GM19239 (cell line): ENCODE measurements at regions not wholly inside any gene's neighbourhood (a gene's known extent, or its start where the extent isn't known, plus 50 kb on each side); places are given as distances from the start of the nearest gene placed in this dataset.
"Not testable (repeated sequence)": the region's sequence is repeated elsewhere in the genome, so short reads cannot be mapped to it uniquely, and the experiment has no call there.

Experiments used
- DNase-seq: peaks from one replicate; pipeline ENCODE4 v3.0.0; 2011; ENCODE audit warnings: low spot score; ENCODE audit not compliant: insufficient read length
- FAIRE-seq: peaks from 2 replicates; lab custom pipeline; 2011; peaks lifted over from hg19 to GRCh38; lab: Jason Lieb, UNC

DNA sequence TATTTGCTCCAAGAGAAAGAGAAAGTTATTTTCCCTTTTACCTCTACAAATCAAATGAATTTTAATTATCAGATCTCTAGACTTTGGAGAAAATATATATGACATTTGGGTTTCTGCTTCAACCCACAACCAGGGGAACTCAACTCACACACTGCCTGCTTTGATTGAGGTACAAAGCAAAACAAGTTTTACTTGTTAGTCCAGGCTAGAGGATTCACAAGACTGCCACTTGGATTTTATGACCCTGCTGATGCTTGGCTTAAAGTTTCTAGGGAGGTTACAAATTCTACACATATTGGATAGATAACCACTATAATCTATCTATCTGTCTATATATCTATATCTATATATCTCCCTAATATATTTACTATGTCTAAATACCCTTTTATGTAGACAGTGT, 467.3 kb upstream of the RGS18 start:
- FAIRE-seq: no peak

DNA sequence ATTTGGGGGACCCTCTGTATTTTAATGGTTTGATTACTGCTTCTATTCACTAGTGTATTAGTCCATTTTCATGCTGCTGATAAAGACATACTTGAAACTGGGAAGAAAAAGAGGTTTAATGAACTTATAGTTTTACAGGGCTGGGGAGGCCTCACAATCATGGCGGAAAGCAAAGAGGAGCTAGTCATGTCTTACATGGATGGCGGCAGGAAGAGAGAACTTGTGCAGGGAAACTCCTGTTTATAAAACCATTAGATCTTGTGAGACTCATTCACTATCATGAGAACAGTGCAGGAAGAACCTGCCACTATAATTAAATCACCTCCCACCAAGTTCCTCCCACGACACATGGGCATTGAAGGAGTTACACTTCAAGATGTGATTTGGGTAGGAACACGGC, 464.5 kb upstream of the RGS18 start:
- no peak for FAIRE-seq
- no peak for DNase-seq

More for the DNA sequence above, 467.3 kb upstream of the RGS18 start:
- no peak for DNase-seq

DNA sequence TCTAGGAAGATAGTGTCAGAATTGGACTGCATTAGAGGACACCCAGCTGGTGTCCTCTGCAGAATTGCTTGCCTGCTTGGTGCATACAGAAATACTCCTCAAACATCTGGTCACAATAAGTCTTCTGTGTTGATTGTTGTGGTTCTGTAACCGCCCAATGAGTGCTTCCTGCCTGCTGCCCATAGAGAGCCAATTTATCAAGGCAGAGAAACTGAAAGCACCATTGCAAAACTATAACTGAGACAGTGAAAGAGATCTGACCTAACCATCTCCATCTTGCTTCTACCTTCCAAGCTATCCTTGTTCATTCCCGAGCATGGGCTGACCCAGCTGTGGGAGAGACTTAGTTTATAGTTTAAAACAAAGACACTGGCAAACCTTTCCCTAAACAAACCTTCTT, 462.4 kb upstream of the RGS18 start:
- FAIRE-seq (peak; percentile 68), DNase-seq (no peak)

DNA sequence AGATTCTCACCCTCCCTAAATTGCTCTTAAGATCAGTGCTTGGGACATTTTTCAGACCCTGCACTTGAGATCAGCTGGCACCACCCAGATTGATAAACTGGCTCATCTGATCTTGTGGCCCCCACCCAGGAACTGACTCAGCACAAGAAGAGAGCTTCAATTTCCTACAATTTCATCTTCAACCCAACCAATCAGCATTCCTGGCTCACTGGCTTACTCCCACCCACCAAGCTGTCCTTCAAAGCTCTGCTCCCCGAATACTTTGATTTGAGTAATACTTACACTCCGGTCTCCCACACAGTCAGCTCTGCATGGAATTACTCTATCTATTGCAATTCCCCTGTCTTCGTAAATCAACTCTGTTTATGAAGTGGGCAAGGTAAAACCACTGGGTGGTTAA, 461.9 kb upstream of the RGS18 start:
- DNase-seq: no peak
- no peak for FAIRE-seq

DNA sequence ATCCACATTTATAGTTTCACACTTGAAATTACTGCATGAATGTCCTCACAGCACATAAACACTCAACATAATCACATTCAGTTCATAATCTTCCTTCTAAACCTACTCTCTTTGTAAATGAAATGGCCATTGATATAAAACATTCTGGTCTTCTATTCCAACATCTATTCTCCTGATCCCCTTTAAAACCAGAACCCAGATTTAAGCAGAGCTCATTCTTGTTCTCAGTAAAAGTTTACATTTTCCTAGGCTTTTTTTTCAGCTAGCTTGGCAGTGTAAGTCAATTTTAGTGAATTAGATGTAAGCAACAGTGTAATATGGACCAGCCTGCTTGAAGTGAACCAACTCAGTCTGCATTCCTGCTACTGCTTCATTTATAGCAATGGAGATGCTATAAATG, 460.7 kb upstream of the RGS18 start:
- FAIRE-seq: no peak
- DNase-seq: no peak

DNA sequence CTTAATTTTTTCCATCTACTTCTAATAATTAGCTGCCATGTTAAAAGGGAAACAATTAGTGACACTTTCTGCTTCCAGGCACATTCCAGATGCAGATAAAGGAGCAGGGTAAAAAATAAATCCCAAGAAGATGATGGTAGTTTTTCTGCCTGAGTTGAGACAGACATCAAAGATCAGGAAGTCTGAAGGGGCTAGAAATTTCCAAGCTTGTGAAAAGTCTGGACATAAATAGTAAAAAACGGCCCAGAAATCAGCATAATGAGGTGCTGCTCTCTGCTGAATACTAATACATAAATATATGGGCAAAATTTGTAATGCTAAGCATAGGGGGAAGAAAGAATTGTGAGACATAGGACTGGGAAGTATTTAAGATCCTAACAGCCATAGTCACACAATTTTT, 460.0 kb upstream of the RGS18 start:
- no peak for FAIRE-seq
- no peak for DNase-seq

DNA sequence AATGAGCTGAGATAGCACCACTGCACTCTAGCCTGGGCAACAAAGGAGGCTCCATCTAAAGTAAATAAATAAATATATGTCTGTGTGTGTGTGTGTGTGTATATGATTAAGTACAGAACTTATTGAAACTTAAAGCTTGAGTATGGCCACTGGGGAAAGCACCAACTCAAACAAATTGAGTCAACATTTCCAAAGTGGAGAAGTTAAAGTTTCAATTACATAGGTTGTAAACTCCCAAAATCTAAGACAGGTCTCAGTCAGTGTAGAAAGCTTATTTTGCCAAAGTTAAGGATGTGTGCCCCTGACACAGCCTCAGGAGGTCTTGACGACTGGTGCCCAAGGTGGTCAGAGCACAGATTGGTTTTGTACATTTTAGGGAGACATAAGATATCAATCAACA, 458.9 kb upstream of the RGS18 start:
- FAIRE-seq (no peak), DNase-seq (no peak)

DNA sequence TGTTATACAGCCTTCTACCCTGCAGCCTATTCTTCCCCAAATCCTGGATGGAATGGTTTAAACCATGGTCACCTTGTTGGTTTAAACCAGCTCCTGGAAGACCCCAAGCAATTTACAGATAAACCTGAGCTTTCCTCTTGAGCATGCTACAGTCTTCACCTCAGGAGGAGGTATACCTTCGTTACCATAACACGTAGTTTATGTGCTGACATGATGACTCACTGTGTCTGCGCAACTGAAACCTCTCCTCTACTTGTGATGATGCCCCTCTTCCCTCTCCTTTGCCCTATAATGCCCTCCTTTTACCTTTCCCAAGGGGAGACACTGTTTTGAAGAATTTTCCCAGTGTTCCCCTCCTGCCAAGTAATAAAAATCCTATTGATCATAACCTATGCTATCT, 457.3 kb upstream of the RGS18 start:
- DNase-seq: no peak
- FAIRE-seq: no peak

DNA sequence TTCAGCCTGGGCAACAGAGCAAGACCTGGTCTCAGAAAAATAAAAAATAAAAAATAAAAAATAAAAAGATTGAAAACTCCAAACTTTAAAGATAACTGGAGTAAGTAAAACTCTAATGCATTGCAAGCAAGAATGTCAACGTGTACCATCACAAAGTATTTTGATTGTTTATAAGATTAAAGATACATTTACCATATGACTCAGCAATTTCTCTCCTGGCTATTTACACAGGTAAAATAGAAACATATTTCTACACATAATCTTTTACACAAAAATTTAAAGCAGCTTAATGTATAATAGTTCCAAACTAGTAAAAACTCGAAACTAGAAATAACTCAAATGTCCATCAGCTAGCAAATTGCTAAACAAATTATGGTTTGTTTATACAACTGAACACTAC, 456.1 kb upstream of the RGS18 start:
- DNase-seq (no peak), FAIRE-seq (no peak)

DNA sequence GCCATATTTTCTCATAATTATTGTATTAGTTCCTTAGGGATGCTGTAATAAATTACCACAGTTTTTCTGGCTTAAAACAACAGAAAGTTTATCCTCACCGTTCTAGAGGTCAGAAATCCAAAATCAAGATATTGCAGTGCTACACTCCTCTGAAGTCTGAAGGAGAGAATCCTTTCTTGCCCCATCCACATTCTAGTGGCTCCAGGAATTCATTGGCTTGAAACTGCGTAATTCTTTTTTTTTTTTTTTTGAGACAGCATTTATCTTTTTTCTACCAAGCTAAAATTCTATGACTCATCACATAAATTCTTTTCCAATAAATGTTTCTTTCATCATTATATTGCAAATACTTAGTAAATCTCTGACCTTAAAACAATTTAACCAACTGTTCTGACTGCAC, 451.0 kb upstream of the RGS18 start:
- DNase-seq: no peak
- no peak for FAIRE-seq

DNA sequence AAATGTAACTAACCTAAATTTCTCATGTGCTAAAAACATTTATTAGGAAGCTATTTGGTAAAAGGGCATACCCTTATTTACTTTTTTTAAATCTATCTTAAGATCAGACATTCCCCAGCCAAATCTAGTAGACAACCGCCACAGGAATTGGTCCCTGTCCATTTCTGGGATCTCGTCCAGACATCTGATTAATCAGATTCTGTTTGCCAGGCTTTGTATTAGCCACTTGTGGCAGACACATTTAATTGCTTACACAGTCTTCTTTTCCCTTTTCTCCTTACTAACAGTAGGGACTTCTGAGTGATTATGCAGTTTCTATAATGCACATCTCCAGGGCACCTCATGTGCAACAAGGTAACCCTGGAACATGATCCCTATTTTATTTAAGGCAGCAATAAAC, 449.0 kb upstream of the RGS18 start:
- FAIRE-seq (no peak), DNase-seq (no peak)

DNA sequence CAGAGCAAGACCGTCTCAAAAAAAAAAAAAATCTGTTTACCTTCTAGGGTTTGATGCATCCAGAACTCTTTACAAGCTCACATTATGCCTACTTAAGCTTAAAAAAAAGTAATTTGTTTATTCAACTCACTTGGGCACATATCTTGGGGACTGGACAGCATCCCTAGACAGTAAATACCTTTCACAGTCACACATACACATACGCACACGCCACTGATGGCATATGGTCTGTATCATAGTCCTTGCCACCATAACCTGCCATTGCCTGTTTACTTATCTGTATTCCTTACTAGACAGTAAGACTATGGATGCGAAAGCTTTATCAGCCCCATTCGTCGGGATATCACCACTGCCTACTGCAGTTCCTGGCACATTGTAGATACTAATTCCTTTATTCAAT, 446.3 kb upstream of the RGS18 start:
- DNase-seq: no peak
- FAIRE-seq: no peak

DNA sequence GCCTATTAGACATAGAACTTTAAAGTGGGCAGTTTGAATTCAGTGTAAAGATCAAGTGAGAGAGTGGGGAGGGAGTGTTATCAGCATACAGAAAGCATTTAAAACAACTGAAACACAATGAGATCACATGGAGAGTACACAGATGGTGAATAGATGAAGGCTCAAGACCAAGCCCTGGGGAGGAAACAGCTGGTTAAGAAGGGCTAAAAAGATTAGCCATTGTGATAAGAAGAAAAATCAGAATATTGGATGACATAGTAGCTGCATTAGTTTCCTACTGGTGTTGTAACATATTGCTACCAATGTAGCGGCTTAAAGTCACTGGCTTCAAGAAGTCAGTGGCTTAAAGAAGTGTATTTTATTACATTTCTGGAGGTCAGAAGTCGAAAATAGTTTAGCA, 443.4 kb upstream of the RGS18 start:
- no peak for DNase-seq
- FAIRE-seq: no peak

DNA sequence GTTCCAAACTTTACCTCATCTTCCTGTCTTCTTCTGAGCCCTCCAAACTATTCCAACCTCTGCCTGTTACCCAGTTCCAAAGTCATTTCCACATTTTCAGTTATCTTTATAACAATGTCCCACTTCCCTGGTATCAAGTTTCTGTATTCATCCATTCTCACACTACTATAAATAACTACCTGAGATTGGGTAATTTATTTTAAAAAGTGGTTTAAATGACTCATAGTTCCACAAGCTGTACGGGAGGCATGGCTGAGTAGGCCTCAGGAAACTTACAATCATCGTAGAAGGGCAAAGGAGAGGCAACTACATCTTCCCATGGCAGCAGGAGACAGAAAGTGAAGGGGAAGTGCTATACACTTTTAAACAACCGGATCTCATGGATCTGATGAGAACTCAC, 428.5 kb upstream of the RGS18 start:
- no peak for FAIRE-seq
- DNase-seq: no peak

DNA sequence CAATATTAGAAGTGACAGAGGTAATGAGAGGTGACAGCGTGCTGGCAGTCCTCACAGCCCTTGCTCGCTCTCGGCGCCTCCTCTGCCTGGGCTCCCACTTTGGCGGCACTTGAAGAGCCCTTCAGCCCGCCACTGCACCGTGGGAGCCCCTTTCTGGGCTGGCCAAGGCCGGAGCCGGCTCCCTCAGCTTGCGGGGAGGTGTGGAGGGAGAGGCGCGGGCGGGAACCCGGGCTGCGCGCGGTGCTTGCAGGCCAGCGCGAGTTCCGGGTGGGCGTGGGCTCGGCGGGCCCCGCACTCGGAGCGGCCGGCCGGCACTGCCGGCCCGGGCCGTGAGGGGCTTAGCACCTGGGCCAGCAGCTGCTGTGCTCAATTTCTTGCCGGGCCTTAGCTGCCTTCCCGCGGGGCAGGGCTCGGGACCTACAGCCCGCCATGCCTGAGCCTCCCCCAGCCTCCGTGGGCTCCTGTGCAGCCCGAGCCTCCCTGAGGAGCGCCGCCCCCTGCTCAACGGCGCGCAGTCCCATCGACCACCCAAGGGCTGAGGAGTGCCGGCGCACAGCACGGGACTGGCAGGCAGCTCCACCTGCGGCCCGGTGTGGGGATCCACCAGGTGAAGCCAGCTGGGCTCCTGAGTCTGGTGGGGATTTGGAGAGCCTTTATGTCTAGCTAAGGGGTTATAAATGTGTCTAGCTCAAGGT, 426.5 kb upstream of the RGS18 start:
- not testable (repeated sequence) for DNase-seq, FAIRE-seq

DNA sequence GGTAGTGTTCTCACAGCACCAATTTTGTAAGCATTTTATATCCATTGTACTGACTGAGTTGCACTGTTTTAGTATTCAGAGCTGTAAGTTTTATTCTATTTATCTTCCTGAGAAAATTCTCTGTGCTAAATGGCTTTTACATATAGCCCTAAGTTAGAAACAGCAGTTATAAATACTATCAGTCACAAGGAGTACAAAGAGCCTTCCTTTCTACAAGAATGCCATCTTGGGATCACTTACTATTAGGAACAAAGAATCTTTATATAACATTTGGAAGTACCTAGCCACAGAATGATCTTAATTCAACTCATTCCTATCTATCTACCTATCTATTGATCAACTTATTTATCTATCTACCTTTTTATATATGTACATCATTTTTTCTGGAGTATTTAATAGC, 423.9 kb upstream of the RGS18 start:
- no peak for DNase-seq
- no peak for FAIRE-seq

DNA sequence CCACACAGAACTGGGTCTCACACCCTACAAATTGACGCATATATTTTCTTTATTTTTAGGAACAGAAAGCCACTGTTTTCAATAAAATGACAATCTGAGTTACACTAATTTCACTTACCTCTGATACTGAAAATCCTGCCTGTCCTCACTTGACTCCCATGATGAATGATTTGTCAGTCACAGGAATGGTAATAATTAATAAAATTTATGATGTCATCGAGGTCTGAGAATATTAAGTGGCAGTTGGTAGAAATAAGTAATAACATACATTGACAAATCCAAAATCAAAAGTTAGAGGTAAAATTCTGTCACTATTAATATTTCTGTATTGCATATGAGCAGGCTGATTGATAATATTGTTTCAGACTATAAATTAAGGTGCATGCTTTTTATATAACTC, 418.7 kb upstream of the RGS18 start:
- FAIRE-seq (no peak), DNase-seq (no peak)

DNA sequence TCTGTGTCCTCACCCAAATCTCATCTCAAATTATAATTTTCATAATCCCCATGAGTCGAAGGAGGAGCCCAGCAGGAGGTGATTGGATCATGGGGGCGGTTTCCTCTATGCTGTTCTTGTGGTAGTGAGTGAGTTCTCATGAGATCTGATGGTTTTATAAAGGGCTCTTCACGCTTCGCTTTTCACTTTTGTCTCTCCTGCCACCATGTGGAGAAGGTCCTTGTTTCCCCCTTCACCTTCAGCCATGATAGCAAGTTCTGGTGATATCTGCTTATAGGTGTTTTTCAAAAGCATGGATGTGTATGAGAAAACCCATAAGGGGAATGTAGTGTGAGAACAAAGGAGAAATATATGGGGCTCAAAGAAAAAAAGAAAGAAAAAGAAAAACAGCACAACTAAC, 405.9 kb upstream of the RGS18 start:
- no peak for DNase-seq

DNA sequence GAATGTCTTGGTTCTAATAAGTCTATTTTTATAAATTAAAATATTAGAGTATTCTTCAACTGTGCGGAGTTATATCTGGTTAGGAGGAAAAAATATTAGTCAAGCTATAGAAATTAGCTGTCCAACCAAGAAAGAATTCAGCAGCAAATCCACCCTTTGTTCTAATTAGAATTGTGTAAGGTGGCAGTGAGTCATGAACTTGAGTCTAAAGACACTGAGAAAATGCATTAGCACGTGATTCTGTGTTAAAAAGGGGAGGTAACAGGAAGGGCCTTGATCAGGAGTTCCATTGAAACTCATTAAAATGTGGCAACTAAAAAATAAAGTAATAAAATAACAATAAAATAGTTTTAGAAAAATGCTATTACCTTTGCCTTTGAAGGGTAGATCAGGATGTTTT, 398.2 kb upstream of the RGS18 start:
- FAIRE-seq: no peak

More for the DNA sequence above, 405.9 kb upstream of the RGS18 start:
- no peak for FAIRE-seq

DNA sequence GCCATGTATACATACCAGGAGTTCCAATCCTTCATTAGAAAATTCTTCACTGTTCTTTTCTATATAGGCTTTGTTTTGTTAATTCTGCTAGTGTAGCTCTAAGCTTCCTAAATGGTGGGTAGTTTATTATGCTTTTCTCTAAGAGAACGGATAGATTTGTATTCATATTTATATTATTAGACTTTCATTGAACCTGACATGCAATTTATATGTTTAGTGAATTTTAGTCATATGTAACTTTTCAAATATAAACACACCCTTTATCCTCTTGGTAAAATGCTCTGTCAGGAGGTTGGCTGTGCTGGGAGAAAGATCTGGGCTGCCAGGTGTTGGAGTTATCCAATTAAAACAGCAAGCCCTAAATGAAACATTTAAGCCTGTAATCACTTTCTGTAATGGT, 369.7 kb upstream of the RGS18 start:
- FAIRE-seq (no peak), DNase-seq (no peak)

More for the DNA sequence above, 398.2 kb upstream of the RGS18 start:
- no peak for DNase-seq

DNA sequence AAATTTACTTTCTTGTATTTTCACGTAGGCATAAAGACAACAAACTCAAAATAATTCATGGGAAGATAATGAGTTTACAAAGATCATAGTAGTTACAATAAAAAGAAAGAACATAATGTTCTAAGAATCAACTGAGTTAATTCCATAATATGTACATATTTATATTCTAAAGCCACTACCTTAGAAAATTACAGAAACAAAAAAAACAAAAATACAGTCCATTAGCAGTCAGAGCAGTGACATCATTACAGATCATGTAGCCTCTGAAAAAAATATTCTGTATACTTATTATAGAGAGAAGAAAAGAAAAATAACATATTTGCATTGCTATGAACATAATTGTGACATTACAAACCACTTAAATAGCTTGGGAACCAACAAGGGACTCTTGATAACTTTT, 360.1 kb upstream of the RGS18 start:
- DNase-seq (no peak), FAIRE-seq (no peak)

DNA sequence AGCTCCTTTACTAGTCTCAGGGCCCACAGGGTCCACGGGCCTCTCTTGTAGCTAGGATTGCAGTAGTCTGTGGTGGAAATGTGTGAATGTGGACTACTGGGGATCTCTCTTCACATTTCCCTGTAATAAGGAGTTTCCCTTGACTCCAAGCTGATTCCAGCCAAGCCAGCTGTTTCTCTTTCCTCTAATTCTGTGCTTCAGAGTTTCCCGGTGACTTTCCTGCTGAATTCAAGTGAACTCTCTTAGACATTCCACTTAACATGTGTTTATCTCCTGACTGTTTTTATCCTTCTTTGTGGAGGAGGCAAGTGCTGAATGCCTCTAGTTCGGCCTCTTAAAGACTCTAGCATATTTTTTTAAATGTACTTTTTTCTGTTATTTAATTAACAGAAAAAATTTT, 354.0 kb upstream of the RGS18 start:
- FAIRE-seq: no peak
- no peak for DNase-seq

DNA sequence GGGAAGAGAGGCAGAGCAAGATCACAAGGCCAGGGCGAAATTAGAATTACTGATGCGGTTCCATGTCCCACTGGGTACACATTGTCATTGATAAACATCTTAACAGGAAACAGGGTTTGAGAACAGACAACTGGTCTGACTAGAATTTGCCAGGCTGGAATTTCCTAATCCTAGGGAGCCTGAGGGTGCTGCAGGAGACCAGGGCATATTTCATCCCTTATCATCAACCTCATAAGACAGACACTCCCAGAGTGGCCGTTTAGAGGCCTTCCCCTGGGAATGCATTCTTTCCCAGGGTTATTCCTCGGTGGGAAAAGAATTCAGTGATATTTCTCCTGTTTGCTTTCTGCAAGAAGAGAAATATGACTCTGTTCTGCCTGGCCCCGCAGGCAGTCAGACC, 344.7 kb upstream of the RGS18 start:
- FAIRE-seq, DNase-seq: not testable (repeated sequence)
